ENCODE measurements at regions not wholly inside any gene's neighbourhood (a gene's known extent, or its start where the extent isn't known, plus 50 kb on each side); places are given as distances from the start of the nearest gene placed in this dataset.

- TF ChIP-seq CTCF (IDR thresholded peaks at IDR 0.05 in 2 of 3, conservative IDR thresholded peaks at IDR 0.05 in 1 of 3; ENCODE audit: borderline replicate concordance in 1 of 3, insufficient read depth in 1 of 3, low read depth in 2 of 3, low read length in 2 of 3), result no peak
- no peak for TF ChIP-seq CEBPB (IDR thresholded peaks at IDR 0.05; ENCODE audit: low read depth)
These were observed 923.6 kb downstream of the GATA3 start for GRCh38 chr10:8978100-8978499.

All from HCT116 (cell line).